ENCODE measurements at regions not wholly inside any gene's neighbourhood (a gene's known extent, or its start where the extent isn't known, plus 50 kb on each side); places are given as distances from the start of the nearest gene placed in this dataset.

GRCh38 chr4:163781726-163782125, 287.2 kb downstream of the TMA16 start:
- ChIA-PET CTCF (no interaction called here), POLR2A (no interaction called here)
- no TSS peak for BruUV-seq (replicated peaks)
- Mint-ChIP-seq H3K4me1 (ENCODE audit: insufficient read depth, unreplicated experiment) (no peaks in the 10 kb centered on the region), H3K9me3 (ENCODE audit: unreplicated experiment) (peaks cover 8% of the 10 kb centered on the region), H3K27me3 (ENCODE audit: insufficient read depth, unreplicated experiment) (no peaks in the 10 kb centered on the region), H3K4me3 (ENCODE audit: unreplicated experiment) (no peak overlapping the region), H3K36me3 (ENCODE audit: insufficient read depth, unreplicated experiment) (no peaks in the 10 kb centered on the region), H3K27ac (ENCODE audit: low read depth, unreplicated experiment) (peak overlapping the region; percentile 44)
- no peak for DNase-seq (ENCODE audit: unreplicated experiment)
- intact Hi-C loops (cut with micrococcal nuclease) = no loop called here
- TF ChIP-seq, protein P1, sequence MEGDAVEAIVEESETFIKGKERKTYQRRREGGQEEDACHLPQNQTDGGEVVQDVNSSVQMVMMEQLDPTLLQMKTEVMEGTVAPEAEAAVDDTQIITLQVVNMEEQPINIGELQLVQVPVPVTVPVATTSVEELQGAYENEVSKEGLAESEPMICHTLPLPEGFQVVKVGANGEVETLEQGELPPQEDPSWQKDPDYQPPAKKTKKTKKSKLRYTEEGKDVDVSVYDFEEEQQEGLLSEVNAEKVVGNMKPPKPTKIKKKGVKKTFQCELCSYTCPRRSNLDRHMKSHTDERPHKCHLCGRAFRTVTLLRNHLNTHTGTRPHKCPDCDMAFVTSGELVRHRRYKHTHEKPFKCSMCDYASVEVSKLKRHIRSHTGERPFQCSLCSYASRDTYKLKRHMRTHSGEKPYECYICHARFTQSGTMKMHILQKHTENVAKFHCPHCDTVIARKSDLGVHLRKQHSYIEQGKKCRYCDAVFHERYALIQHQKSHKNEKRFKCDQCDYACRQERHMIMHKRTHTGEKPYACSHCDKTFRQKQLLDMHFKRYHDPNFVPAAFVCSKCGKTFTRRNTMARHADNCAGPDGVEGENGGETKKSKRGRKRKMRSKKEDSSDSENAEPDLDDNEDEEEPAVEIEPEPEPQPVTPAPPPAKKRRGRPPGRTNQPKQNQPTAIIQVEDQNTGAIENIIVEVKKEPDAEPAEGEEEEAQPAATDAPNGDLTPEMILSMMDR (IDR thresholded peaks at IDR 0.05; ENCODE audit: unreplicated experiment) = no peak

DNA sequence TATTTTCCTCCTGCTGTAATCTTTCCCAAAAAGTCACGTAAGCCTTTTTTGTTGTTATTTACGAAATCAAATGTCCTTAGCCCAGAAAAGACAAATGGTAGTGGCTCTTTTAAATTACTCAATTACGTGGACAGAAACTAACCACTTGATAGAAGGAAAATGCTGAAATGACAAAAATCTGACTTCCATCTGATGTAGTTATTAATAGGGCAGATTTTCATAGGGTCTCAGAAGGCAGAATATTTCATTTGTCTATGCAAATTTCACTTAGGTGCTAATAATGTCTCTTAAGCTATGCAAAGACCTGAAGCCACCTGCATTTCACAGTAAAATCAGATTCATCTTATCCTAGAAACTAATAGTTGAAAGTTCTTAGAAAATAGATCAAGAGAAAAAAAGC, 295.7 kb downstream of the TMA16 start:
- H3K27ac Mint-ChIP-seq (ENCODE audit: low read depth, unreplicated experiment) = no peak overlapping the region
- H3K4me3 Mint-ChIP-seq (ENCODE audit: unreplicated experiment) = no peak overlapping the region
- ChIA-PET POLR2A (interaction anchor here (1.2 kb wide), 1 partner anchor 267 kb away, joined by 4 read pairs; no protein-coding TSS in a partner anchor), CTCF (no interaction called here)
- no peaks in the 10 kb centered on the region for H3K27me3 Mint-ChIP-seq (ENCODE audit: insufficient read depth, unreplicated experiment)
- no peaks in the 10 kb centered on the region for H3K36me3 Mint-ChIP-seq (ENCODE audit: insufficient read depth, unreplicated experiment)
- BruUV-seq (replicated peaks) = no TSS peak
- intact Hi-C loops (cut with micrococcal nuclease) = no loop called here
- H3K9me3 Mint-ChIP-seq (ENCODE audit: unreplicated experiment) = no peaks in the 10 kb centered on the region
- no peak for DNase-seq (ENCODE audit: unreplicated experiment)
- TF ChIP-seq, protein P1 (IDR thresholded peaks at IDR 0.05; ENCODE audit: unreplicated experiment) = no peak
- no peaks in the 10 kb centered on the region for H3K4me1 Mint-ChIP-seq (ENCODE audit: insufficient read depth, unreplicated experiment)

- ChIA-PET CTCF (no interaction called here), POLR2A (no interaction called here)
- Mint-ChIP-seq H3K4me3 (ENCODE audit: unreplicated experiment) (no peak overlapping the region), H3K27ac (ENCODE audit: low read depth, unreplicated experiment) (no peak overlapping the region), H3K36me3 (ENCODE audit: insufficient read depth, unreplicated experiment) (no peaks in the 10 kb centered on the region), H3K4me1 (ENCODE audit: insufficient read depth, unreplicated experiment) (no peaks in the 10 kb centered on the region), H3K27me3 (ENCODE audit: insufficient read depth, unreplicated experiment) (no peaks in the 10 kb centered on the region), H3K9me3 (ENCODE audit: unreplicated experiment) (no peaks in the 10 kb centered on the region)
- no peak for DNase-seq (ENCODE audit: unreplicated experiment)
- no TSS peak for BruUV-seq (replicated peaks)
- TF ChIP-seq, protein P1 (IDR thresholded peaks at IDR 0.05; ENCODE audit: unreplicated experiment) = no peak
- intact Hi-C loops (cut with micrococcal nuclease) = no loop called here
Observed at GRCh38 chr4:163795885-163796284, 301.4 kb downstream of the TMA16 start.

DNA sequence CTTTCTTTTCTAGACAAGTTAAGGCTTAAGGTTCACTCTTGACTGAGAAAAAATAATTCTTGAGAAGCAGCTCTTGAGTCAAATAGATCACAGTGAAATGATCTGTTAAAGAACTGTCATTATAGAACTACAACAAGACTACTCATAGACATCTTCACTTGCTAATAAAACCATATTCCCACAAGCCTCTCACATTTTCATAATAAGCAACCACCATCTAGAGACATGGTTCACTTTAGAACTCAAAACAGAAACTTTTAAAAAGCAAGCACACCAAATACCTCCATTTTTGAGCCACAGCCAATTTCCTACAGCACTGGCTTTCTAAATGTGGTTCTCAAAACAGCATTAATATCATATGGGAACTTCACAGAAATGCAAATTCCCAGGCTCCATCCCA, 309.5 kb downstream of the TMA16 start:
- Mint-ChIP-seq H3K27ac (ENCODE audit: low read depth, unreplicated experiment) (no peak overlapping the region), H3K4me3 (ENCODE audit: unreplicated experiment) (no peak overlapping the region), H3K9me3 (ENCODE audit: unreplicated experiment) (no peaks in the 10 kb centered on the region), H3K36me3 (ENCODE audit: insufficient read depth, unreplicated experiment) (no peaks in the 10 kb centered on the region), H3K4me1 (ENCODE audit: insufficient read depth, unreplicated experiment) (peaks cover 5% of the 10 kb centered on the region), H3K27me3 (ENCODE audit: insufficient read depth, unreplicated experiment) (no peaks in the 10 kb centered on the region)
- DNase-seq (ENCODE audit: unreplicated experiment) = no peak
- no TSS peak for BruUV-seq (replicated peaks)
- TF ChIP-seq, protein P1 (IDR thresholded peaks at IDR 0.05; ENCODE audit: unreplicated experiment) = no peak
- intact Hi-C loops (cut with micrococcal nuclease) = no loop called here
- POLR2A ChIA-PET = no interaction called here
- CTCF ChIA-PET = interaction anchor here (0.5 to 0.8 kb wide), 2 partner anchors 17 to 40 kb away, joined by 3 read pairs; no protein-coding TSS in a partner anchor

Data from MCF 10A (cell line).